ENCODE measurements at regions not wholly inside any gene's neighbourhood (a gene's known extent, or its start where the extent isn't known, plus 50 kb on each side); places are given as distances from the start of the nearest gene placed in this dataset.
A peak's percentile ranks its signal among the peaks of the same experiment; 100 is the strongest.

- intact Hi-C loops (cut with micrococcal nuclease; ENCODE audit: unreplicated experiment) (no loop called here), in situ Hi-C loops (cut with HindIII; ENCODE audit: extremely low pct_ligation_motif_present, low pct_unique_long_range_greater_than_20kb) (no loop called here)
- DNase-seq (ENCODE audit: low spot score), result no peak
- Histone ChIP-seq H3K9me3 (ENCODE audit: low read length) (no peaks in the 10 kb centered on the region), H3K4me1 (ENCODE audit: insufficient read depth, low read length) (no peaks in the 10 kb centered on the region), H3K79me2 (ENCODE audit: insufficient read depth, low read length) (no peaks in the 10 kb centered on the region), H3K27me3 (ENCODE audit: control insufficient read depth in 1 of 2, insufficient read depth in 2 of 2, low read length in 2 of 2) (no peaks in the 10 kb centered on the region), H3K4me2 (ENCODE audit: low read depth, low read length) (no peak overlapping the region), H3K27ac (ENCODE audit: extremely low read length, insufficient read depth, low read length) (no peak overlapping the region), H2AFZ (ENCODE audit: low read length) (no peak overlapping the region), H4K20me1 (ENCODE audit: insufficient read depth, low read length) (no peaks in the 10 kb centered on the region; the same call in 1 of the 2 replicates), H3K4me3 (replicated peaks in 1 of 3; ENCODE audit: insufficient read depth in 1 of 3, low read depth in 2 of 3, low read length in 3 of 3) (no peak overlapping the region), H3K9ac (ENCODE audit: insufficient read depth, low read depth, low read length) (no peak overlapping the region), H3K36me3 (replicated peaks in 1 of 2; ENCODE audit: control insufficient read depth in 1 of 2, insufficient read depth in 2 of 2, low read length in 2 of 2) (peaks cover 10 to 20% of the 10 kb centered on the region in 2 experiments)
- no TSS peak for BruUV-seq (replicated peaks)
- TF ChIP-seq RXRA (CRISPR knock-in tag; IDR thresholded peaks at IDR 0.05) (no peak), ZNF17 (CRISPR knock-in tag; IDR thresholded peaks at IDR 0.05) (no peak)
- no peak for FAIRE-seq
- peak; percentile 24; the same call in 2 of the 3 replicates for ATAC-seq
- WGBS (ENCODE audit: low lambda C conversion rate), result 100% methylated on average over 2 of the region's 2 CpGs
- CTCF ChIA-PET (ENCODE audit: low intra/inter-chr PET ratio, low total read pairs), result no interaction called here
- POLR2A ChIA-PET, result no interaction called here
Measured at GRCh38 chr6:144715344-144715743, 430.2 kb downstream of the UTRN start.

GRCh38 chr6:144718431-144718830, 433.3 kb downstream of the UTRN start:
- Histone ChIP-seq H3K27ac (ENCODE audit: extremely low read length, insufficient read depth, low read length) (no peak overlapping the region), H3K36me3 (replicated peaks in 1 of 2; ENCODE audit: control insufficient read depth in 1 of 2, insufficient read depth in 2 of 2, low read length in 2 of 2) (peaks cover 23 to 26% of the 10 kb centered on the region in 2 experiments; a peak in 4 of 5 replicates), H3K9me3 (ENCODE audit: low read length) (no peaks in the 10 kb centered on the region), H3K79me2 (ENCODE audit: insufficient read depth, low read length) (no peaks in the 10 kb centered on the region), H3K27me3 (ENCODE audit: control insufficient read depth in 1 of 2, insufficient read depth in 2 of 2, low read length in 2 of 2) (no peaks in the 10 kb centered on the region), H3K4me2 (ENCODE audit: low read depth, low read length) (no peak overlapping the region), H3K4me1 (ENCODE audit: insufficient read depth, low read length) (no peaks in the 10 kb centered on the region), H4K20me1 (ENCODE audit: insufficient read depth, low read length) (no peaks in the 10 kb centered on the region; the same call in 1 of the 2 replicates), H3K4me3 (replicated peaks in 1 of 3; ENCODE audit: insufficient read depth in 1 of 3, low read depth in 2 of 3, low read length in 3 of 3) (no peak overlapping the region), H2AFZ (ENCODE audit: low read length) (no peak overlapping the region), H3K9ac (ENCODE audit: insufficient read depth, low read depth, low read length) (no peak overlapping the region)
- intact Hi-C loops (cut with micrococcal nuclease; ENCODE audit: unreplicated experiment) (no loop called here), in situ Hi-C loops (cut with HindIII; ENCODE audit: extremely low pct_ligation_motif_present, low pct_unique_long_range_greater_than_20kb) (no loop called here)
- WGBS (ENCODE audit: low lambda C conversion rate), result 98% methylated on average over 2 of the region's 2 CpGs
- FAIRE-seq, result no peak
- ATAC-seq, result peak; percentile 26; the same call in 2 of the 3 replicates
- BruUV-seq (replicated peaks), result no TSS peak
- DNase-seq (ENCODE audit: low spot score), result no peak
- POLR2A ChIA-PET, result no interaction called here
- CTCF ChIA-PET (ENCODE audit: low intra/inter-chr PET ratio, low total read pairs), result no interaction called here
- TF ChIP-seq ZNF512B (CRISPR knock-in tag; IDR thresholded peaks at IDR 0.05; ENCODE audit: borderline replicate concordance) (no peak), NFKBIZ (CRISPR knock-in tag; IDR thresholded peaks at IDR 0.05) (no peak), SOX6 (IDR thresholded peaks at IDR 0.05) (no peak), SOX6 (CRISPR knock-in tag; IDR thresholded peaks at IDR 0.05) (no peak), BCL3 (CRISPR knock-in tag; IDR thresholded peaks at IDR 0.05) (no peak), LBX2 (CRISPR knock-in tag; IDR thresholded peaks at IDR 0.05; ENCODE audit: borderline replicate concordance) (no peak), ATF7-NPFF (CRISPR knock-in tag; IDR thresholded peaks at IDR 0.05; ENCODE audit: low read depth) (no peak), FUBP1 (CRISPR knock-in tag; IDR thresholded peaks at IDR 0.05; ENCODE audit: borderline replicate concordance) (no peak), HOMEZ (CRISPR knock-in tag; IDR thresholded peaks at IDR 0.05; ENCODE audit: low read depth) (no peak)

All from HepG2 (cell line).